ENCODE measurements at regions not wholly inside any gene's neighbourhood (a gene's known extent, or its start where the extent isn't known, plus 50 kb on each side); places are given as distances from the start of the nearest gene placed in this dataset.

DNA sequence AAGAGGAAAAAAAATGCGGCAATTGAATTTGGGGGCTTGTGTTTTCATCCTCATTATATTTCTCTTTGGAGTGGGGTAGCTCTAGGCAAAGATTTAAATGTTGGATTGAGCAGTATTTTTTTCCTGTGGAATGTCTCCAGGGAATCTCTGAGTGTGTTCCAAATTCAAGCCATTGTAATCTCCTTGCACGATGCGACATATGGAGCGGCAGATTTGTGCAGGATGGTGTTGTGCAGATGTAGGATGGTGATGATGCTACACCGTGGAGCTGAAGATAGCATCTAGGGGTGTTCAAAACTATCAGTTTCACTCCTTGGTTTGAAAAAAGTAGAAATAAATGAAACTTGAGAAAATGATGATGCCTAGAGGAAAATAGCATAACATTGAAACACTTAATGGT, 777.5 kb upstream of the EPHA7 start:
- no peaks in the 10 kb centered on the region for H3K36me3 ChIP-seq
- TF ChIP-seq, protein P1, sequence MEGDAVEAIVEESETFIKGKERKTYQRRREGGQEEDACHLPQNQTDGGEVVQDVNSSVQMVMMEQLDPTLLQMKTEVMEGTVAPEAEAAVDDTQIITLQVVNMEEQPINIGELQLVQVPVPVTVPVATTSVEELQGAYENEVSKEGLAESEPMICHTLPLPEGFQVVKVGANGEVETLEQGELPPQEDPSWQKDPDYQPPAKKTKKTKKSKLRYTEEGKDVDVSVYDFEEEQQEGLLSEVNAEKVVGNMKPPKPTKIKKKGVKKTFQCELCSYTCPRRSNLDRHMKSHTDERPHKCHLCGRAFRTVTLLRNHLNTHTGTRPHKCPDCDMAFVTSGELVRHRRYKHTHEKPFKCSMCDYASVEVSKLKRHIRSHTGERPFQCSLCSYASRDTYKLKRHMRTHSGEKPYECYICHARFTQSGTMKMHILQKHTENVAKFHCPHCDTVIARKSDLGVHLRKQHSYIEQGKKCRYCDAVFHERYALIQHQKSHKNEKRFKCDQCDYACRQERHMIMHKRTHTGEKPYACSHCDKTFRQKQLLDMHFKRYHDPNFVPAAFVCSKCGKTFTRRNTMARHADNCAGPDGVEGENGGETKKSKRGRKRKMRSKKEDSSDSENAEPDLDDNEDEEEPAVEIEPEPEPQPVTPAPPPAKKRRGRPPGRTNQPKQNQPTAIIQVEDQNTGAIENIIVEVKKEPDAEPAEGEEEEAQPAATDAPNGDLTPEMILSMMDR (IDR thresholded peaks at IDR 0.05): no peak
- TF ChIP-seq POLR2A (IDR thresholded peaks at IDR 0.05): no peak
- no peaks in the 10 kb centered on the region for H3K27me3 ChIP-seq
- DNase-seq: no peak
- H3K9me3 ChIP-seq: no peaks in the 10 kb centered on the region
- ATAC-seq: no peak
- H3K27ac ChIP-seq: no peak overlapping the region
- no peak overlapping the region for H3K4me3 ChIP-seq
- 73 to 85% (median 77%) methylated on average over 5 of the region's 5 CpGs for WGBS, 4 donors
- H3K4me1 ChIP-seq: no peaks in the 10 kb centered on the region
- intact Hi-C loops (cut with DNase I): no loop called here

DNA sequence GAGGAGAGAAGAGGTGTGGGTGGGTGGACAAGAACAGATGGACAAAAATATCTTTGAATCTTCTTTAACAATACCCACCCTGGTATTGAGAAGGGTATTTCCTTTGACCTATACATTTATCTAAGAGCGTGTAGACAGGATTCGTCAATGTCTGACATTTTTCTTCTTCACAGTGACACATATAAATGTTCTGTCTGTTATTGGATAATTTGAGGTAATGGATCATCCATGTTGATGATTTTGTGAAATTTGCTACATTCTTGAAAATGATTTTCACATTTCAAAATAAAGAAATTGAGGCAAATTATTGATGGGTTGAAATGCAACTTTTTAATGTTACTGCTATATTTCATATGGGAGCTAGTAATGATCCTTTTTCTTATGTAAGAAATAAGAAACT, 770.7 kb upstream of the EPHA7 start:
- 84 to 94% (median 90%) methylated on average over 2 of the region's 2 CpGs for WGBS, 4 donors
- Histone ChIP-seq H3K27ac (no peak overlapping the region), H3K9me3 (peaks cover 0 to 10% (median 1%) of the 10 kb centered on the region in 12 donors), H3K4me3 (no peak overlapping the region), H3K27me3 (no peaks in the 10 kb centered on the region), H3K4me1 (no peaks in the 10 kb centered on the region), H3K36me3 (no peaks in the 10 kb centered on the region)
- DNase-seq: no peak
- no peak for ATAC-seq
- intact Hi-C loops (cut with DNase I): no loop called here
- TF ChIP-seq POLR2A (IDR thresholded peaks at IDR 0.05): no peak
- TF ChIP-seq, protein P1 (IDR thresholded peaks at IDR 0.05): no peak

DNA sequence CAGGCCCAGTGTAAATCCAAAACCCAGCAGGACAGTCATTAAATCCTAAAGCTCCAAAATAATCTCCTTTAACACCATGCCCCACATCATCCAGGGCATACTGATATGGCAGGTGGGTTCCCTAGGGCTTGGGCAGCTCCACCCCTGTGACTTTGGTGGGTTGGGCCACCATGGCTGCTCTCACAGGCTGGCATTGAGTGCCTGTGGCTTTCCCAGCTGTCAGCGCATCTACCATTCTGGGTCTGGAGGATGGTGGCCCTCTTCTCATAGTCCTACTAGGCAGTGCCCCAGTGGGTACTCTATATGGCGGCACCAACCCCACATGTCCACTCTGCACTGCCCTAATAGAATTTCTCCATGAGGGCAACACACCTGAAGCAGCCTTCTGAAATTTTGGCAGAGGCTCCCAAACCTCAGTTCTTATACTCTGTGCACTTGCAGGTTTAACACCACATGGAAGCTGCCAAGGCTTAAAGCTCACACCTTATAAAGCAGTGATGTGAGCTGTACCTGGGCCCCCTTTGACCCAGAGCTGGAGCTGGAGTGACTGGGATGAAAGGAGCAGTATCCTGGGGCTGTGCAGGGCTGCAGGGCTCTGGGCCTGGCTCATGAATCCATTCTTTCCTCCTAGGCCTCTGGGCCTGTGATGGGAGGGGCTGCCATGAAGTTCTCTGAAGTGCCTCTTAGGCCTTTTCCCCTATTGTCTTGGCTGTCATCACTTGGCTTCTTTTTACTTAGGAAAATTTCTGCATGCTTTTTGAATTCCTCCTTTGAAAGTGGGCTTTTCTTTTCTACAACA, 765.5 kb upstream of the EPHA7 start:
- DNase-seq: no peak
- Histone ChIP-seq H3K4me3 (no peak overlapping the region), H3K9me3 (peaks cover 0 to 15% (median 3%) of the 10 kb centered on the region in 12 donors), H3K4me1 (no peaks in the 10 kb centered on the region), H3K27me3 (no peaks in the 10 kb centered on the region), H3K27ac (no peak overlapping the region), H3K36me3 (no peaks in the 10 kb centered on the region)
- intact Hi-C loops (cut with DNase I): no loop called here
- no peak for TF ChIP-seq POLR2A (IDR thresholded peaks at IDR 0.05)
- TF ChIP-seq, protein P1 (IDR thresholded peaks at IDR 0.05): no peak
- ATAC-seq: no peak
- WGBS, 4 donors: 85 to 100% (median 89%) methylated on average over 1 to 2 of the region's 2 CpGs

DNA sequence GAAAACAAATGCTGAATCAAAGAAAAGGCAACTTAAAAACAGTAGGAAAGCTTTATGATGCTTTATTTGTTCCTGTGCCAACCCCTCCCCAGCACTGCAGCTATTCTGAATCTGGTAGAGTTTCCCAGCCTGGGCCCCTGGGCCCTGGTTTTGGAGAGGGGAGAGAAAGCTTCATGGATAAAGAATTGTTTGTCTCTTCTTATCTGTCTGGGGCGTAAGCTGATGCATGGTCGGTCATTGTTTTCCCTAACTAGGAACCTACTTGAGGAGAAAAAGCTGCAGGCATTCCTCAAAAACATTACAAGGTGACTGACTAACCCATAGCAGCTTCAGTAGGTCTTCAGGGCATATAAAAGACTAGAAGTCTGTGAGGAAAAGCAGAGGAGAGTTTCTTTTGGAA, 758.1 kb upstream of the EPHA7 start:
- no peak for DNase-seq
- Histone ChIP-seq H3K27me3 (no peaks in the 10 kb centered on the region), H3K9me3 (peaks cover 0 to 8% (median 0%) of the 10 kb centered on the region in 12 donors), H3K27ac (no peak overlapping the region), H3K4me1 (no peaks in the 10 kb centered on the region), H3K36me3 (no peaks in the 10 kb centered on the region), H3K4me3 (no peak overlapping the region)
- intact Hi-C loops (cut with DNase I): no loop called here
- TF ChIP-seq POLR2A (IDR thresholded peaks at IDR 0.05): no peak
- TF ChIP-seq, protein P1 (IDR thresholded peaks at IDR 0.05): no peak
- WGBS, 4 donors: 11 to 28% (median 19%) methylated on average over 2 of the region's 2 CpGs
- ATAC-seq: no peak

All from heart left ventricle (tissue), 16 donors.